ENCODE measurements at regions not wholly inside any gene's neighbourhood (a gene's known extent, or its start where the extent isn't known, plus 50 kb on each side); places are given as distances from the start of the nearest gene placed in this dataset.

- TF ChIP-seq ZNF274 (IDR thresholded peaks at IDR 0.05; ENCODE audit: low read depth, low read length) (no peak), YY1 (IDR thresholded peaks at IDR 0.05; ENCODE audit: insufficient read depth, insufficient read length) (no peak), SUZ12 (IDR thresholded peaks at IDR 0.05; ENCODE audit: extremely low read depth, insufficient read depth, insufficient read length) (no peak)
Observed at GRCh38 chr4:123699880-123700771, 303.5 kb downstream of the SPRY1 start.

All from NT2/D1 (cell line).